Esophagus squamous epithelium (tissue), 4 donors: ENCODE measurements at regions not wholly inside any gene's neighbourhood (a gene's known extent, or its start where the extent isn't known, plus 50 kb on each side); places are given as distances from the start of the nearest gene placed in this dataset.

ENCODE experiments used
- CTCF ChIP-seq, 6 experiments: fragments of 450-650 bp in 4 of 6; fragments of 200-600 bp in 2 of 6; sonication (generic) in 2 of 6; IDR thresholded peaks; one replicate each; pipeline ENCODE4 v1.5.1; 2016 to 2019; ENCODE audit warnings: antibody characterized with exemption in 6 of 6, mild to moderate bottlenecking in 4 of 6, moderate library complexity in 4 of 6
- POLR2A ChIP-seq, 4 donors: fragments of 450-650 bp; IDR thresholded peaks; one replicate each; pipeline ENCODE4 v1.6.1; 2017; ENCODE audit warnings: antibody characterized with exemption in 4 of 4, mild to moderate bottlenecking in 4 of 4, moderate library complexity in 3 of 4

- TF ChIP-seq POLR2A (IDR thresholded peaks at IDR 0.05) (no peak), CTCF (IDR thresholded peaks at IDR 0.05) (no peak)
Observed at GRCh38 chr11:10938231-10938630, 80.4 kb upstream of the ZBED5 start.
